Fibroblast of villous mesenchyme (primary cell): ENCODE measurements at regions not wholly inside any gene's neighbourhood (a gene's known extent, or its start where the extent isn't known, plus 50 kb on each side); places are given as distances from the start of the nearest gene placed in this dataset.

Source experiments
- DNase-seq: peaks from one replicate; pipeline ENCODE4 v3.0.0-alpha.2; 2010; ENCODE audit warnings: low read depth
- H3K4me3 ChIP-seq: 2 replicates; pipeline ENCODE4 v1.5.1; 2011; ENCODE audit warnings: low read depth, mild to moderate bottlenecking, low read length
- CTCF ChIP-seq: IDR thresholded peaks from 2 replicates; pipeline ENCODE4 v1.5.1; 2012; ENCODE audit warnings: low read depth, mild to moderate bottlenecking, low read length; ENCODE audit not compliant: insufficient read depth

GRCh38 chr2:71829008-71829407, 318.7 kb downstream of the CYP26B1 start:
- no peak overlapping the region for H3K4me3 ChIP-seq
- DNase-seq, result no peak
- TF ChIP-seq CTCF, result no peak

DNA sequence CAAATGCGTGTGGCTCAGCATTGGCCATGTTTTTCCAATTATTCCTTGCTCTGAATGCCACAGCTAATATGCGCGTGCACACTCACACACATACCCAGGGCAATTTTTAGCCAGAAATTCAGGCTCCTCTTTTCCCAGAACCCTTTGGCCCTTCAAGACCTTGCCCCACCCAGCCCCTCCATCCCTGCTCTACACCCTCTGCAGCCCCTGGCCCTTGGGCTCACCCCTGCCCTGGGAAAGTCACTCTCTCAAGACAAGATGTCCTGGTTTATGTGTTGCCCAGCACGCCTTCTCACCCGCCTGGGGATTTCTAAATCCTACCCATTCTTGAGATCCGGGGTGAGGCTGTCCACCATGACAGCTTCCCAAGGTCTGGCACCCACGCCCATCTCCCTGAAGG, 319.7 kb downstream of the CYP26B1 start:
- no peak overlapping the region for H3K4me3 ChIP-seq
- TF ChIP-seq CTCF, result no peak
- no peak for DNase-seq

DNA sequence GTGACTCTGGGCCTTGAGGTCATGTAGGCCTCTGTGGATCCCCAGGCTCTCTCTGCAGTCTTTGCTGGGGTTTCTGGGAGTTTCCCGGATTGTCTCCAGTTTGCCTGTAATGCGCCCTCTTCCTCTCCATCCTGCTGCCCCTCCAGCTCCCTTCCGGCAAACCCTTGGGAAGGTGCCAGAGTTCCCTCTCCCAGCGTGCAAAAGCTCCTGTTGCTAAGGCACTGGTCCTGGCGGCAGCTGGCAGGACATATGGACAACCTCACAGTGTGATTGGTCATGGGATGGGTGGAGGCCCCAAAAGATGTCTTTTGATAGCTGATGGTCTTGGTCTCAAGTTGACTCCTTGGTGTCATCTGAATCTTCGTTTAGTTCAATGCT, 320.1 kb downstream of the CYP26B1 start:
- TF ChIP-seq CTCF, result no peak
- no peak overlapping the region for H3K4me3 ChIP-seq
- no peak for DNase-seq

- DNase-seq, result no peak
- H3K4me3 ChIP-seq, result no peak overlapping the region
- TF ChIP-seq CTCF, result no peak
Observed at GRCh38 chr2:71826826-71827523, 320.7 kb downstream of the CYP26B1 start.

- no peak for DNase-seq
- H3K4me3 ChIP-seq, result no peak overlapping the region
- no peak for TF ChIP-seq CTCF
Observed at GRCh38 chr2:71826299-71826698, 321.4 kb downstream of the CYP26B1 start.

DNA sequence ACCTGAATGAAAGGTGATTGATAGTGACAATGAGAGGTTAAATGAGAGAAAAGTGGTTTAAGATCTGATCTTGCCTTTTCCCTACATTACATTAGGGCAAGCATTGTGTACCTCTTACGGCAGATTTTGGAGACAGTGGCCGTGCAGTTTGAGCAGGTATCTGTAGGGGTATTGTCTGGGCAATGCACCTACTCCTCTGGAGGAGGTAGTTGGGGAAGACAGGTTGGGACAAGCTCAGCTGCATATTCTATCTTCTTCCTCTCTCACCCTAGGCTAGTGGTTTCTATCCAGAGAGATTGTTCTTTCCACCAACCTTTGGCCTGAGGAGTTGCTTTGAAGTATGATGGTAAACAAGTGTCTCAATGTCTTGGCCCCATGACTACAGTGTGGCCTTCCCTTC, 323.2 kb downstream of the CYP26B1 start:
- no peak overlapping the region for H3K4me3 ChIP-seq
- no peak for DNase-seq
- TF ChIP-seq CTCF, result no peak

DNA sequence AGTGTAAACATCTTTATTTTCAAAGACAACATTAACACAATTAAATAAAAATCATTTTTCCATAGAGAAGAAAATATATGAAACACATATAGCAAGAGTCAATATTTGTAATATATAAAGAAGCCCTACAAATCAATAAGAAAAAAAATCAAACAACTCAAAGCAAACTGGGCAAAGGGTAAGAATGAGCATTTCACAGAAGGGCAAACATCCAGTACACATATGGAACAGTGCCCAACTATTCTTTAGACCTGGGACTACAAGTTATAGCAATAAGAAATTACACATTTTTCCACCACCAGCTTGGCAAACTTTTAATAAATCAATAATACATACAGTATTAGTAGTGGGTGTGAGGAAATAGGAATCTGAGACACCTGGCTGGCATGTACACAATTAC, 324.1 kb downstream of the CYP26B1 start:
- H3K4me3 ChIP-seq, result no peak overlapping the region
- TF ChIP-seq CTCF, result no peak
- DNase-seq, result no peak
